H7 (cell line): ENCODE measurements at regions not wholly inside any gene's neighbourhood (a gene's known extent, or its start where the extent isn't known, plus 50 kb on each side); places are given as distances from the start of the nearest gene placed in this dataset.

Experiments used
- DNase-seq: peaks from one replicate; pipeline ENCODE4 v3.0.0; 2012
- H3K27me3 ChIP-seq: 2 replicates; pipeline ENCODE4 v1.6.0; 2011; ENCODE audit warnings: mild to moderate bottlenecking, low read length; ENCODE audit not compliant: control insufficient read depth, insufficient read depth
- H3K36me3 ChIP-seq: replicated peaks from 2 replicates; pipeline ENCODE4 v1.5.1; 2011; ENCODE audit warnings: low read length; ENCODE audit not compliant: control insufficient read depth, insufficient read depth
- H3K4me3 ChIP-seq: 2 replicates; pipeline ENCODE4 v1.5.1; 2011; ENCODE audit warnings: low read depth, mild to moderate bottlenecking, control low read depth, low read length, moderate library complexity; ENCODE audit not compliant: insufficient read depth

DNA sequence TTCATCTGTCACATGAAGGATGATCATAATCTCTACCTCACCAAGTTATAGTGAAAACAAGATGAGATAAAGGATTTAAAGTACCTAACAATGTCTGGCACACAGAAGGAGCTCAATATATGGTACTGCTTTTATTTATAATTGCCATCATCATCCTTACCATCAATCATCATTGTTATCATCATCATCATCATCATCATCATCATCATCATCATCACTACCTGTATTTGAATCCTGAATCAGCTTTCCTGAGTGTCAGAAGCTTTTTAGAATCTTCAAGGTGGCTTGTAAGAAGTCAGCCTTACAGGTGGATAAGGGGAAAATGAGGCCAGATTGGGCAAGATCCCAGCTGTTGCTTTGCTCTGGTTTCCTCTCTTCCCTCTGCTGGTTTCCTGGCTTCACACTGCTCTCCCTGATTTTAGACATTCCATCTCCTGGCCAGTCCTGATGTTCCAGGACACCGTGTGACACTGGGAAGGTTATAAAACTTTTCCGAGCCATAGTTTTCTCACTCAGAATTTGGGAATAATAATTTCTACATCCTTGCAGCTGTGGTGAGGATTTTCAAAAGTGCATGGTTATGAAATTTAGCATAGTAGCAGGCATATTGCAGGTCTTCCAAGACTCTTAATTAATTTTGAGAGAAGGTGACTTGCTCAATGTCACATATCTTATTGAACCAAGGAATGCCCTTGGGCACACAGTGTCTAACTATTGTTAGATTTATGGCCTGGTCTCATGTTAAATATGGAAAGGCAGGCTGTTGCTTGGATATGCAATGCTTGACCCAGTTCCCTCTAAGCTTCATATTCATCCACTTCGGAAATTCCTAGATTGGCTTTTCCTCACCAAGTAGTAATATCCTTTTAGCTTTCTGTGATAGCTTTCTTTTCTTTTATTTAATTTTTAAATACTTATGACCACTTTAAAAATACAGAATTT is 160.7 kb downstream of the TMEM38B start:
- H3K36me3 ChIP-seq = no peaks in the 10 kb centered on the region
- H3K27me3 ChIP-seq = no peaks in the 10 kb centered on the region
- H3K4me3 ChIP-seq = no peak overlapping the region
- no peak for DNase-seq

DNA sequence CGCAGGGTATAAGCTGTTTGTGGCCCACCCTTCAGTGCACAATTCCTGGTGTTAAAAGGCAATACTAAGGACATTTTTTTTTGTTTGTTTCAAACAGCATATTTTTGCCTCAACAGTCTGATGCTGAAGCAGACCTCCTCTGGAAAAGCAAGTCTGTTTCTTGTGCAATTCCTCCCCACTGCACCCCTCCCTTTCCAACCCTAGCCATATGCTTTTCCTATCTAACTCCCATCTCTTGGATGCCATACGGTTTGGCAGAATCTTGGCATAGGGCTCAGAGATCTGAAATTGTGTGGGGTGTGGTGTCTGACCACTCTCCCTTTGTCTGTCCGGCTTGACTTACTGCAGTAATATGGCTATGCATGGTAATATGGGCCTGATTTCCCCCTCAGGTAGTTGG is 161.6 kb downstream of the TMEM38B start:
- Histone ChIP-seq H3K36me3 (no peaks in the 10 kb centered on the region), H3K4me3 (no peak overlapping the region)
- no peak for DNase-seq

DNA sequence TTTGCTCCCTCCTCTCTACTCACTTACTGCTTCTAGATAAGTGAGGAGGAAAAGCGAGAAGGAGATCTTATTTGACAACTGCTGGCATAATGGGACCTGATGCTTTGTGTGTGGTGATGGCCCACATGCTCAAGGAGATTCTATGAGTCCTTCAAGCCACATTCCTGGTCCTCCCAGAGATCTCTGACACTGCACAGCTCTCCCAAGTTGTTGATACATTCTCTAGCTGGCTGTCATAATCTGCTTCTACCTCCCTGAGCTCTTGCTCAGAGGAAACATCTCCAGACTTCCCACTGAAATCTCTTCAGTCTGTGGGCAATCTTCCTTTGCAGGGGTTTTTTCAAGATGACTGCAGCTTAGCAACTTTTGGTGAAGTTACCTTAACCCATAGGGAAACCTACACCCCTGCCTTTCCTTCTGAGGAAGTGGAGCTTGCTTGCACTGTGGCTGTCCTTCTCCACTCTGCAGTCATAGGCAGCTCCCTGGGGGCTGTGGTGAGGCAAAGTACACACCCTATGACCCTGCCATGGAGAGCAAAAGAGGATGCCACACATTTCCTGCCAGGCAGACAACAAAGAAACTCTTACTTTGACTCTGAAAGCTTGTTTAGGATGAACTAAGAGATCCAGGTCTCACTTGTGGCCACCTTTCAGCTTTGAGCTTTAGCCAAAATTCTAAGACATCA is 163.8 kb downstream of the TMEM38B start:
- Histone ChIP-seq H3K27me3 (no peaks in the 10 kb centered on the region), H3K4me3 (no peak overlapping the region), H3K36me3 (no peaks in the 10 kb centered on the region)
- no peak for DNase-seq

More for the DNA sequence above, 161.6 kb downstream of the TMEM38B start:
- H3K27me3 ChIP-seq = no peaks in the 10 kb centered on the region

DNA sequence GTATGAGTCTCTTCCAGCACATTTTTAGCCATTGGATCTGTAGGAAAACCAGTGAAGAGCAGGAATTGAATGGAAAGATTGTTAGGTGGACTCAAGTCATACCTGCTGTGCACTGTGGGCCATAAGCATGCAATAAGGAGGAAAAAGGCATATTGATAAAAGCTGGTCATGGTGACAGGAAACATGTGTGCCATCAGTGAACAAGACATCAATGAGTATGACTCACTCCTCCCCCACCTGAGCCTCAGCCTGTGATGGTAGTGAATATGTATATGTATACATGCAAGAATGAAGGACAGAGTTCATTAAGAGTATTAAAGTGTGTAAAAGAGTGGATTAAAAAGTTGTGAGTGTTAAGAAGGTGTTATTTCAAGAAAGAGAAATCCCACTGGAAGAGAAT is 164.5 kb downstream of the TMEM38B start:
- Histone ChIP-seq H3K27me3 (no peaks in the 10 kb centered on the region), H3K36me3 (no peaks in the 10 kb centered on the region), H3K4me3 (no peak overlapping the region)
- no peak for DNase-seq

DNA sequence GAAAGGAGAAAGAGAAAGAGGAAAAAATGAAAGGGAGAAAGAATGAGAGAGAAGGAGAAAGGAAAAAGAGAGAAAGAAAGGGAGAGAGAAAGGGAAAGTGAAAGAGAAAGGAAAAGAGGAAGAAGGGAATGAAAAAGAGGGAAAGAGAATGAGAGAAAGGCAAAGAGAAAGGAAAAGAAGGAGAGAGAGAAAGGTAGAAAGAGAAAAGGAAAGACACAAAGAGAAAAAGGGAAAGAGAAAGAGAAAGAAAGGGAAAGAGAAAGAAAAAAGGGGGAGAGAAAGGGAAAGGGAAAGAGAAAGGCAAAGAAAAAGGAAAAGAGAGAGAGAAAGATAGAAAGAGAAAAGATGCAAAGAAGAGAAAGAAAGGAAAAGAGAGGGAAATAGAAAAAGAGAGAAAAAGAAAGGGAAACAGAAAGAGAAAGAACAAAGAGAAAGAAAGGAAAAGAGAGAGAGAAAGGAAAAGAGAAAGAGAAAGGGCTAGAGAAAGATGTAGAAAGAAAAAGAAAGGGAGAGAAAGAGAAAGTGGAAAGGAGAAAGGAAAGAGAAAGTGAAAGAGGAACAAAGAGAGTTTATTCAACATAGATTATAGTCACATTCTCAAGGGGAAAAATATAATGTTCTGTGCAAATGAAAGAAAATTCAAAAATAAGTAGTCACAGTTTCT is 165.2 kb downstream of the TMEM38B start:
- Histone ChIP-seq H3K27me3 (no peaks in the 10 kb centered on the region), H3K4me3 (no peak overlapping the region), H3K36me3 (no peaks in the 10 kb centered on the region)
- DNase-seq = no peak

DNA sequence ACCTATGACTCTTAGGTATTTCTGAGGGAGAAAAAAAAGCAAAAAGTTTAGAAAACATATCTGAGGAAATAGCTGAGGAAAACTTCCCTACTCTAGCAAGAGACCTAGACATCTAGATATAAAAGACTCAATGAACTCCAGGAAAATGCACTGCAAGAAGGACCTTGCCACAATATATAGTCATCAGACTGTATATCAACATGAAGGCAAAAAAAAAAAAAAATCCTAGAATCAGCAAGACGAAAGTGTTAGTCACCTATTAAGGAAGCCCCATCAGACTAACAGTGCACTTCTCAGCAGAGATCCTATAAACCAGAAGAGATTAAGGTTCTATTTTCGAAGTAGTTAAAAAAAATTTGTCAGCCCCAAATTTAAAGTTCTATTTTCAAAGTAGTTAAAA is 166.2 kb downstream of the TMEM38B start:
- Histone ChIP-seq H3K27me3 (no peaks in the 10 kb centered on the region), H3K4me3 (no peak overlapping the region), H3K36me3 (no peaks in the 10 kb centered on the region)
- DNase-seq = no peak

DNA sequence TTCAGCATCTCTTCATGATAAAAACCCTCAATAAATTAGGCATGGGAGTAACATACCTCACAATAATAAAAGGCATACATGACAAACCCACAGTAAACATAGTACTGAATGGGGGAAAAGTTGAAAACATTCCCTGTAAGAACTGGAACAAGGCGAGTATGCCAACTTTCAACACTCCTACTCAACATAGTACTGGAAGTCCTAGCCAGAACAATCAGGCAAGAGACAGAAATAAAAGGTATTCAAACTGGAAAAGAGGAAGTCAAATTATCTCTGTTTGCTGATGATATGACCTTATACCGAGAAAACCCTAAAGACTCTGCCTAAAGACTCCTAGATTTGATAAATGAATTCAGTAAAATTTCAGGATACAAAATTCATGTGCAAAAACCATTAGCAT is 167.6 kb downstream of the TMEM38B start:
- no peak for DNase-seq
- H3K4me3 ChIP-seq = no peak overlapping the region
- H3K36me3 ChIP-seq = no peaks in the 10 kb centered on the region
- no peaks in the 10 kb centered on the region for H3K27me3 ChIP-seq

DNA sequence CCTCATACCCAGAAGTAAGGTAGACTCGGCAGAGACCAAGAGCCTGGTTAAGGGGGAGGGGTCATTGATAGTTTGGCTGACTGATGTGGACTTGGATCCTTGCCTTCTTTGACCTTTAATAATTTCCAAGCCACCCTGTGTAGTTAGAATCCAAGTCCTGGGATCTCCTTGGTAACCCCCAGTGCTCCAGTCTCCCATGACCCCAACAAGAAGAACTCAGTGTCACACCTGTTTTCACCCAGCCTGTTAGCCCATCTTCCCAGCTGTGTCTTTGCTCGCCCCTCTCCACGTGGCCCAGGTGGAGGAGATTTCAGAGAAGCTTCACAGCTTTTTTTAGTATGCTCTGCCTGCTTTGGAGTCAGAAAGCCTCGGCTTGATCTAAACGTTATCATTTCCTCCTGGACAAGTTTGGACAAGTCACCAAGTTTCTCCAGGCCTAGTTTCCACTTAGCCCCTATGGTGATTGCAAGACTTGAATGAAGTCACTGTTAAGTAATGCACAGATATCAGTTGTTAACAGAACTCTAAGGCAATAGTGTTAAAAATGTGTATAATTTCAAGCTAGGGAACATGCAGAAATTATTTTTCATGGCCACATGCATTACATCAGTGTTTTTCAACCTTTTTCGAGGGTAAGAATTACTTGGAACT is 170.0 kb downstream of the TMEM38B start:
- Histone ChIP-seq H3K27me3 (no peaks in the 10 kb centered on the region), H3K4me3 (no peak overlapping the region), H3K36me3 (no peaks in the 10 kb centered on the region)
- DNase-seq = no peak

DNA sequence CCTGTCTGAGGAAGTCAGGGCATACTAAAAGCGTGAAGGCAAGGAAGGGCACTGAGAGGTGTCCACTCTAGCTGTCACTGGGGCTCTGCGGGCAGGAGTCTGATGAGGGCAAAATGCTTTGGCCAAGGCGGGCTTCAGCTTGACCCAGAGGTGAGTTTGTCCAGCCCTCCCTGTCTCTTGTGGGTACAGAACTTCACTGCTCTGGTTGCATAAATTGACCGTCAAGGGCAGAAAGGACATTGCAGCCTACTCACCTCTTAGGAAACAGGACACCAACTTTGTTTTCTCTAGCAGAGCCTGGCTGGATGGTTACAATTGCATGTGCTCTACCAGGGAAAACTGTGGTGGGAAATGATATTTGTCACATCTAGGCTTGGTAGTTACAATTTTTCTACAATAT is 170.9 kb downstream of the TMEM38B start:
- Histone ChIP-seq H3K4me3 (no peak overlapping the region), H3K36me3 (no peaks in the 10 kb centered on the region), H3K27me3 (no peaks in the 10 kb centered on the region)
- no peak for DNase-seq

DNA sequence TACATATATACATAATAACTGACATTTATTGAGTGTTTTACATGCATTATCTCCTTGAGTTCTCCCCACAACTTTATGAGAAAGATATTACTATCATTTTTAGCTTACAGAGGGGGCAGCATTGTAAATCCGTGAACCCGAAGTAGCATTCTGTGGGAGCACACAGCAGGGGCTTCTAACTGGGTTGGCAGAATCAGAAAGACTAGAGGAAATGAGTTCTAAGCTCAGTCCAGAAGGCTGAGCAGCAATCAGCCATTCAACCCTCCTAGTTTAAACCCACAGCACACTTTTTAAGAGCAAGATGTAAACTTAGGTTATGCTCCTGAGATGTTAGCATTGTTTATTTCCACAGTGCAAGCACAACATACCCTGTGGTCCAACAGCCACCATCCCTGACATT is 177.2 kb downstream of the TMEM38B start:
- DNase-seq = no peak

DNA sequence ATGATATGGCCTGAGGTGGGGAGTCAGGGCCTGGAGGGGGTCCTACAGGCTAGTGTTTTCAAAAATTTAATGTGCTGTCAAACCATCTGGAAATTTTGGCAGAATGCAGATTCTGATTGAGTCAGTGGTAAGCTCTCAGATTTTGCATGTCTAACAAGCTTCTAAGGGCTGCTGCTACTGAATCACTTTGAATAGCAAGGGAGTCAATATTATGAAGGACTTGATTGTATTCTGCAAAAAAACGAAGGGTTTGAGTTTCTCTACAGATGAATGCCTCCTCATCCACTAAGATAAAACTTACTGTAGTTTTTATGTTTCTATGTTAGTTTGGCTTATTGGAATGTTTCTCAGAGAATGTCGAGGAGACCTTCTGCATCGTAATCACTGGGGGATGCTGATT is 179.5 kb downstream of the TMEM38B start:
- no peak for DNase-seq
- H3K27me3 ChIP-seq = no peaks in the 10 kb centered on the region
- H3K36me3 ChIP-seq = no peaks in the 10 kb centered on the region
- H3K4me3 ChIP-seq = no peak overlapping the region

More for the DNA sequence above, 177.2 kb downstream of the TMEM38B start:
- no peaks in the 10 kb centered on the region for H3K36me3 ChIP-seq
- no peak overlapping the region for H3K4me3 ChIP-seq
- no peaks in the 10 kb centered on the region for H3K27me3 ChIP-seq

DNA sequence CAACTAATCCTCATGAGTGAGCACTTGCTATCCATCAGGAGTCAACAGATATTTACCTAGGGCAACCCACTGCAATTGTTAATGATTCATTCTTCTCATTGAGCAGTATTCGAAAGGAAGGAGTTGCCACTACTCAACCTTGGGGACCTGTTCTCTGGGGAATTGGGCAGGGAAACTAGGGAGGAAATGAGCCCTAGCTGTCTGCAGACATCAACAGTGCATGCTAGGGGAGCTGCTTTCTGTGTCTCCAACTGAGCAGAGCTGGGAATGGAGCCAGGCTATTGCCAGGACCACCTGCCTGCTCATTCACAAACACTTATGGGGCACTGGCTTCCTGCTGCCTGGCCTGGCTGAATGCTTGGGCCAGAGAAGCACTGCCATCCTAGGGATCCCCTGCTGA is 183.4 kb downstream of the TMEM38B start:
- no peaks in the 10 kb centered on the region for H3K36me3 ChIP-seq
- H3K27me3 ChIP-seq = no peaks in the 10 kb centered on the region
- peak; percentile 35 for DNase-seq
- H3K4me3 ChIP-seq = no peak overlapping the region

DNA sequence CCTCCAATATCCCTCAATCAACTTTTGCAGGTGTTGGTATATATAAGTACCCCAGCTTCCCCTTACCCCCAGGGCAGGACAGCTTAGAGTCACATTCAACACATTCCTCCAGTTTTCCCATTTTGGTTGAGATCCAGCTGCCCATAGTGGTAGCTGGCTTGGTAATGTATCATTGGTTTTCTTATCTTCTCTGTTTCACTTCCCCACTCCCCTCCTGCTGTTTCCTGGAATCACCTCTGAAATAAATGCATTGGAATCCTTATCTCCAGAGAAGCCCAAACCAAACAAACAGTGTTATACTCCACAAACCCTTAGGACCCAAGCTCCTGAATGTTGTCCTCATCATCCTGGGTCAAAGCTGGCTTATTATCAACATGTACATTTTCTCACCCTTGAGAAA is 184.8 kb downstream of the TMEM38B start:
- no peaks in the 10 kb centered on the region for H3K36me3 ChIP-seq
- no peak overlapping the region for H3K4me3 ChIP-seq
- H3K27me3 ChIP-seq = no peaks in the 10 kb centered on the region
- no peak for DNase-seq

DNA sequence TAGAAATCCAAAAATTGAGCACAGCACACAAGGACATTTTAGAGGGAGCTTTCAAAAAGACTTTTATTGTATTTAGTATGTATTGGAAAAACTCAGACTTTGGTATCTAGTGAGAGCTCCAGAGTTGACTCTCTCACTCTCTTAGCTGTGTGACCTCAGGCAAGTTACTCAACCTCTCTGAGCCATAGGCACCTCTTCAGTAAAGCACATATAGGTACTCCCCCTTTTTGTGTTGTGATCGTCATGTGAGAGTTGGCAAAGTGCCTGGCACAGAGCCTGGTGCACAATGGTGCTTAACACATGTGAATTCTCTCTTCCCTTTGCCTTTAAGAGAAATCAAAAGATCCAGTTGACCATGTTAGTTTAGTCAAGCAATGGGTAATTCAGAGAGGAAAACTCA is 186.2 kb downstream of the TMEM38B start:
- Histone ChIP-seq H3K27me3 (no peaks in the 10 kb centered on the region), H3K4me3 (no peak overlapping the region), H3K36me3 (no peaks in the 10 kb centered on the region)
- DNase-seq = no peak
